GM21360 (cell line): ENCODE measurements at regions not wholly inside any gene's neighbourhood (a gene's known extent, or its start where the extent isn't known, plus 50 kb on each side); places are given as distances from the start of the nearest gene placed in this dataset.
"Not testable (repeated sequence)": the region's sequence is repeated elsewhere in the genome, so short reads cannot be mapped to it uniquely, and the experiment has no call there.

Experiments
- ATAC-seq: cut with Tn5 transposase; IDR thresholded peaks from one replicate; pipeline ENCODE4 v1.9.1; 2021; ENCODE audit warnings: mild to moderate bottlenecking, moderate library complexity; ENCODE audit not compliant: unreplicated experiment

- no peak for ATAC-seq
Observed at GRCh38 chr9:13832446-13832845, 481.5 kb downstream of the NFIB start.

GRCh38 chr9:13823026-13823425 lies 490.9 kb downstream of the NFIB start:
- ATAC-seq, result no peak

GRCh38 chr9:13817754-13818278 lies 496.1 kb downstream of the NFIB start:
- ATAC-seq, result no peak

- ATAC-seq, result no peak
Observed at GRCh38 chr9:13816837-13817236, 497.1 kb downstream of the NFIB start.

- no peak for ATAC-seq
Observed at GRCh38 chr9:13814647-13815400, 499.1 kb downstream of the NFIB start.

GRCh38 chr9:13811876-13812275 lies 502.1 kb downstream of the NFIB start:
- no peak for ATAC-seq

- ATAC-seq, result no peak
Observed at GRCh38 chr9:13810510-13810909, 503.4 kb downstream of the NFIB start.

- ATAC-seq, result no peak
Observed at GRCh38 chr9:13809401-13809800, 504.5 kb downstream of the NFIB start.

- ATAC-seq, result no peak
Observed at GRCh38 chr9:13807118-13807517, 506.8 kb downstream of the NFIB start.

GRCh38 chr9:13806714-13807113 lies 507.2 kb downstream of the NFIB start:
- ATAC-seq, result no peak

- ATAC-seq, result no peak
Observed at GRCh38 chr9:13805546-13805945, 508.4 kb downstream of the NFIB start.

- no peak for ATAC-seq
Observed at GRCh38 chr9:13804532-13804931, 509.4 kb downstream of the NFIB start.

- ATAC-seq, result no peak
Observed at GRCh38 chr9:13800776-13801175, 513.2 kb downstream of the NFIB start.

GRCh38 chr9:13797701-13798100 lies 516.2 kb downstream of the NFIB start:
- not testable (repeated sequence) for ATAC-seq

- no peak for ATAC-seq
Observed at GRCh38 chr9:13791816-13792215, 512.3 kb upstream of the MPDZ start.

- ATAC-seq, result no peak
Observed at GRCh38 chr9:13790055-13790454, 510.6 kb upstream of the MPDZ start.

- no peak for ATAC-seq
Observed at GRCh38 chr9:13787234-13787833, 507.8 kb upstream of the MPDZ start.

- no peak for ATAC-seq
Observed at GRCh38 chr9:13786711-13787110, 507.2 kb upstream of the MPDZ start.

GRCh38 chr9:13786131-13786530 lies 506.6 kb upstream of the MPDZ start:
- ATAC-seq, result no peak

- ATAC-seq, result no peak
Observed at GRCh38 chr9:13779106-13779505, 499.6 kb upstream of the MPDZ start.

- no peak for ATAC-seq
Observed at GRCh38 chr9:13778631-13779030, 499.1 kb upstream of the MPDZ start.

- ATAC-seq, result no peak
Observed at GRCh38 chr9:13770956-13771355, 491.5 kb upstream of the MPDZ start.
